ENCODE measurements at regions not wholly inside any gene's neighbourhood (a gene's known extent, or its start where the extent isn't known, plus 50 kb on each side); places are given as distances from the start of the nearest gene placed in this dataset.

GRCh38 chr12:66058554-66058953 lies 72.0 kb downstream of the LLPH start:
- no peak for TF ChIP-seq CTCF (IDR thresholded peaks at IDR 0.05; ENCODE audit: low read depth, low read length)
- TF ChIP-seq MAX (IDR thresholded peaks at IDR 0.05; ENCODE audit: low read depth, low read length) = no peak
- TF ChIP-seq POLR2A (IDR thresholded peaks at IDR 0.05; ENCODE audit: extremely low read depth, insufficient read length) = no peak
- no peak for TF ChIP-seq MYC (IDR thresholded peaks at IDR 0.05; ENCODE audit: low read depth, low read length)
